ENCODE measurements at regions not wholly inside any gene's neighbourhood (a gene's known extent, or its start where the extent isn't known, plus 50 kb on each side); places are given as distances from the start of the nearest gene placed in this dataset.

- Histone ChIP-seq H3K27ac (no peak overlapping the region), H3K27me3 (replicated peaks) (peaks cover 1% of the 10 kb centered on the region), H3K4me3 (no peak overlapping the region), H3K9me3 (replicated peaks) (no peaks in the 10 kb centered on the region), H3K4me1 (replicated peaks) (no peaks in the 10 kb centered on the region), H3K36me3 (no peaks in the 10 kb centered on the region)
- no peak for DNase-seq (ENCODE audit: low read depth in 1 of 2, low spot score in 2 of 2)
These were observed 409.5 kb downstream of the TSN start for GRCh38 chr2:122164964-122165363.

- Histone ChIP-seq H3K27me3 (replicated peaks) (0 out of 2 replicates have a peak, but pooled peaks cover 3% of the 10 kb centered on the region), H3K27ac (no peak overlapping the region), H3K36me3 (no peaks in the 10 kb centered on the region), H3K4me1 (replicated peaks) (no peaks in the 10 kb centered on the region), H3K4me3 (no peak overlapping the region), H3K9me3 (replicated peaks) (no peaks in the 10 kb centered on the region)
- DNase-seq (ENCODE audit: low read depth in 1 of 2, low spot score in 2 of 2) = no peak
These were observed 411.4 kb downstream of the TSN start for GRCh38 chr2:122166820-122167219.

- Histone ChIP-seq H3K4me1 (replicated peaks) (no peaks in the 10 kb centered on the region), H3K9me3 (replicated peaks) (no peaks in the 10 kb centered on the region), H3K27ac (no peak overlapping the region), H3K27me3 (replicated peaks) (0 out of 2 replicates have a peak, but pooled peaks cover 3% of the 10 kb centered on the region), H3K4me3 (no peak overlapping the region), H3K36me3 (no peaks in the 10 kb centered on the region)
- no peak for DNase-seq (ENCODE audit: low read depth in 1 of 2, low spot score in 2 of 2)
These were observed 412.1 kb downstream of the TSN start for GRCh38 chr2:122167515-122167914.

- no peaks in the 10 kb centered on the region for H3K4me1 ChIP-seq (replicated peaks)
- 0 out of 2 replicates have a peak, but pooled peaks cover 3% of the 10 kb centered on the region for H3K27me3 ChIP-seq (replicated peaks)
- H3K36me3 ChIP-seq = no peaks in the 10 kb centered on the region
- no peak overlapping the region for H3K27ac ChIP-seq
- no peak for DNase-seq (ENCODE audit: low read depth in 1 of 2, low spot score in 2 of 2)
- no peaks in the 10 kb centered on the region for H3K9me3 ChIP-seq (replicated peaks)
- no peak overlapping the region for H3K4me3 ChIP-seq
These were observed 413.3 kb downstream of the TSN start for GRCh38 chr2:122168799-122169198.

- Histone ChIP-seq H3K9me3 (replicated peaks) (no peaks in the 10 kb centered on the region), H3K27ac (no peak overlapping the region), H3K36me3 (no peaks in the 10 kb centered on the region), H3K4me1 (replicated peaks) (no peaks in the 10 kb centered on the region), H3K27me3 (replicated peaks) (0 out of 2 replicates have a peak, but pooled peaks cover 5% of the 10 kb centered on the region), H3K4me3 (no peak overlapping the region)
- no peak for DNase-seq (ENCODE audit: low read depth in 1 of 2, low spot score in 2 of 2)
These were observed 417.4 kb downstream of the TSN start for GRCh38 chr2:122172812-122173211.

GRCh38 chr2:122174061-122174460 is 418.6 kb downstream of the TSN start:
- no peak overlapping the region for H3K27ac ChIP-seq
- no peak overlapping the region for H3K4me3 ChIP-seq
- 0 out of 2 replicates have a peak, but pooled peaks cover 5% of the 10 kb centered on the region for H3K27me3 ChIP-seq (replicated peaks)
- H3K4me1 ChIP-seq (replicated peaks) = no peaks in the 10 kb centered on the region
- DNase-seq (ENCODE audit: low read depth in 1 of 2, low spot score in 2 of 2) = no peak
- no peaks in the 10 kb centered on the region for H3K9me3 ChIP-seq (replicated peaks)
- no peaks in the 10 kb centered on the region for H3K36me3 ChIP-seq

- H3K36me3 ChIP-seq = no peaks in the 10 kb centered on the region
- H3K27me3 ChIP-seq (replicated peaks) = 0 out of 2 replicates have a peak, but pooled peaks cover 2% of the 10 kb centered on the region
- no peaks in the 10 kb centered on the region for H3K4me1 ChIP-seq (replicated peaks)
- H3K27ac ChIP-seq = no peak overlapping the region
- DNase-seq (ENCODE audit: low read depth in 1 of 2, low spot score in 2 of 2) = no peak
- H3K9me3 ChIP-seq (replicated peaks) = no peaks in the 10 kb centered on the region
- H3K4me3 ChIP-seq = no peak overlapping the region
These were observed 424.2 kb downstream of the TSN start for GRCh38 chr2:122179492-122180165.

- Histone ChIP-seq H3K36me3 (no peaks in the 10 kb centered on the region), H3K9me3 (replicated peaks) (no peaks in the 10 kb centered on the region), H3K27ac (no peak overlapping the region), H3K4me3 (no peak overlapping the region), H3K27me3 (replicated peaks) (no peaks in the 10 kb centered on the region), H3K4me1 (replicated peaks) (no peaks in the 10 kb centered on the region)
- no peak for DNase-seq (ENCODE audit: low read depth in 1 of 2, low spot score in 2 of 2)
These were observed 425.5 kb downstream of the TSN start for GRCh38 chr2:122180972-122181371.

- no peaks in the 10 kb centered on the region for H3K27me3 ChIP-seq (replicated peaks)
- H3K36me3 ChIP-seq = no peaks in the 10 kb centered on the region
- H3K9me3 ChIP-seq (replicated peaks) = no peaks in the 10 kb centered on the region
- no peak overlapping the region for H3K4me3 ChIP-seq
- no peak for DNase-seq (ENCODE audit: low read depth in 1 of 2, low spot score in 2 of 2)
- H3K27ac ChIP-seq = no peak overlapping the region
- no peaks in the 10 kb centered on the region for H3K4me1 ChIP-seq (replicated peaks)
These were observed 427.3 kb downstream of the TSN start for GRCh38 chr2:122182616-122183355.

GRCh38 chr2:122183890-122184289 is 428.4 kb downstream of the TSN start:
- no peaks in the 10 kb centered on the region for H3K9me3 ChIP-seq (replicated peaks)
- H3K4me1 ChIP-seq (replicated peaks) = no peaks in the 10 kb centered on the region
- DNase-seq (ENCODE audit: low read depth in 1 of 2, low spot score in 2 of 2) = no peak
- H3K27me3 ChIP-seq (replicated peaks) = no peaks in the 10 kb centered on the region
- no peak overlapping the region for H3K27ac ChIP-seq
- H3K4me3 ChIP-seq = no peak overlapping the region
- H3K36me3 ChIP-seq = no peaks in the 10 kb centered on the region

- no peak overlapping the region for H3K4me3 ChIP-seq
- H3K27ac ChIP-seq = no peak overlapping the region
- H3K9me3 ChIP-seq (replicated peaks) = no peaks in the 10 kb centered on the region
- H3K4me1 ChIP-seq (replicated peaks) = no peaks in the 10 kb centered on the region
- DNase-seq (ENCODE audit: low read depth in 1 of 2, low spot score in 2 of 2) = no peak
- H3K27me3 ChIP-seq (replicated peaks) = no peaks in the 10 kb centered on the region
- H3K36me3 ChIP-seq = no peaks in the 10 kb centered on the region
These were observed 431.3 kb downstream of the TSN start for GRCh38 chr2:122186761-122187222.

- no peaks in the 10 kb centered on the region for H3K36me3 ChIP-seq
- H3K4me1 ChIP-seq (replicated peaks) = no peaks in the 10 kb centered on the region
- peak in 1 of 2 experiments; percentile 2 for DNase-seq (ENCODE audit: low read depth in 1 of 2, low spot score in 2 of 2)
- no peak overlapping the region for H3K27ac ChIP-seq
- no peaks in the 10 kb centered on the region for H3K9me3 ChIP-seq (replicated peaks)
- H3K27me3 ChIP-seq (replicated peaks) = no peaks in the 10 kb centered on the region
- no peak overlapping the region for H3K4me3 ChIP-seq
These were observed 435.9 kb downstream of the TSN start for GRCh38 chr2:122191331-122191730.

GRCh38 chr2:122193622-122194021 is 438.2 kb downstream of the TSN start:
- H3K4me1 ChIP-seq (replicated peaks) = no peaks in the 10 kb centered on the region
- no peaks in the 10 kb centered on the region for H3K9me3 ChIP-seq (replicated peaks)
- H3K4me3 ChIP-seq = no peak overlapping the region
- no peaks in the 10 kb centered on the region for H3K36me3 ChIP-seq
- no peak for DNase-seq (ENCODE audit: low read depth in 1 of 2, low spot score in 2 of 2)
- no peaks in the 10 kb centered on the region for H3K27me3 ChIP-seq (replicated peaks)
- no peak overlapping the region for H3K27ac ChIP-seq

GRCh38 chr2:122194546-122194945 is 439.1 kb downstream of the TSN start:
- Histone ChIP-seq H3K9me3 (replicated peaks) (no peaks in the 10 kb centered on the region), H3K27me3 (replicated peaks) (no peaks in the 10 kb centered on the region), H3K4me1 (replicated peaks) (no peaks in the 10 kb centered on the region), H3K36me3 (no peaks in the 10 kb centered on the region), H3K27ac (no peak overlapping the region), H3K4me3 (no peak overlapping the region)
- no peak for DNase-seq (ENCODE audit: low read depth in 1 of 2, low spot score in 2 of 2)

Measured in SJSA1 (cell line).